Upper lobe of left lung (tissue), 4 donors: ENCODE measurements at regions not wholly inside any gene's neighbourhood (a gene's known extent, or its start where the extent isn't known, plus 50 kb on each side); places are given as distances from the start of the nearest gene placed in this dataset.

Experiments
- CTCF ChIP-seq, 6 experiments: fragments of 450-650 bp in 4 of 6; fragments of 200-600 bp in 2 of 6; sonication (generic) in 2 of 6; IDR thresholded peaks; one replicate each; pipeline ENCODE4 v1.5.1; 2016 to 2019; ENCODE audit warnings: antibody characterized with exemption in 6 of 6
- POLR2A ChIP-seq, 4 donors: fragments of 450-650 bp; IDR thresholded peaks; one replicate each; pipeline ENCODE4 v1.5.1; 2016 to 2017; ENCODE audit warnings: antibody characterized with exemption in 4 of 4, mild to moderate bottlenecking in 2 of 4

- no peak for TF ChIP-seq CTCF (IDR thresholded peaks at IDR 0.05)
- no peak for TF ChIP-seq POLR2A (IDR thresholded peaks at IDR 0.05)
Measured at GRCh38 chr4:66613591-66613990, 931.7 kb downstream of the CENPC start.
